ENCODE measurements at regions not wholly inside any gene's neighbourhood (a gene's known extent, or its start where the extent isn't known, plus 50 kb on each side); places are given as distances from the start of the nearest gene placed in this dataset.

- DNase-seq (ENCODE audit: low read depth, low spot score), result no peak
These were observed 88.4 kb downstream of the CTTN start for GRCh38 chr11:70486731-70487130.

DNA sequence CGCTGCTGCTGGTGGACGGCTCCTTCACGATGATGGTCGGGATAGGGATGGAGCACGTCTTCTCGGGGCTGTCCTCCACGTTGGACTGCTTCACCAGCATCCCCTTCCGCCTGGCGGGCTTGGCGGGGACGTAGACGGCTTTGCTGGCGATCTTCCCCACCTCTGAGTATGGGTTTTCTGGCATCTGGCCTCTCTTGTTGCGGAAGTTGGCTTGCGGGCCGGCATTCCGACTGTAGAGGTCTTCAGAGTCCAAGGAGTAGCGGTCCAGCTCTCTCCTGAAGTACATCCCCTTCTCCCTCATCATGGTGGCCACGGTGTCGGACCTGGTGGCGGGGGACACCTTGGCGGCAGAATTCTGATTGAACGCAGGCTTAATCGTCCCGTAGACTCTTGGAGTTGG, 88.8 kb downstream of the CTTN start:
- no peak for DNase-seq (ENCODE audit: low read depth, low spot score)

- DNase-seq (ENCODE audit: low read depth, low spot score), result no peak
These were observed 89.4 kb downstream of the CTTN start for GRCh38 chr11:70487756-70488155.

- DNase-seq (ENCODE audit: low read depth, low spot score), result no peak
These were observed 89.9 kb downstream of the CTTN start for GRCh38 chr11:70488171-70488703.

DNA sequence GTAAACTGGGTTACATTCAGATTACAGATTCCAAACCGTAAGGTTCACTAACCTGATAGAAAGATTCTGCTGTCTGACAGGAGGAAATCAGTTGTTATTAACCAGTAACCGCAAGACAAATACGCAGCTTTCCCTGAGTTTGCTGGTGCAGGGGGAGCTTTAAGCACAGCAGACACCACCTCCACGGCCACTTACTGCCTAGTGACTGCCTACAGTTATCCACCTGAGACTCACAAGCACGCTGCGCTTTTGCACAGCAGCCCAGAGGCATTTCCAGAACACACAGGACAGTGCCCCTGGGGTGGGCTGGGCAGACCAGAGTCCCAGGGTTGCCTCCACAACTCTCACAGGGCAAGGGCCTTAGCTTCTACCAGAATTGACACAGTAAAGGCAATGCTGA, 90.9 kb downstream of the CTTN start:
- DNase-seq (ENCODE audit: low read depth, low spot score), result no peak

DNA sequence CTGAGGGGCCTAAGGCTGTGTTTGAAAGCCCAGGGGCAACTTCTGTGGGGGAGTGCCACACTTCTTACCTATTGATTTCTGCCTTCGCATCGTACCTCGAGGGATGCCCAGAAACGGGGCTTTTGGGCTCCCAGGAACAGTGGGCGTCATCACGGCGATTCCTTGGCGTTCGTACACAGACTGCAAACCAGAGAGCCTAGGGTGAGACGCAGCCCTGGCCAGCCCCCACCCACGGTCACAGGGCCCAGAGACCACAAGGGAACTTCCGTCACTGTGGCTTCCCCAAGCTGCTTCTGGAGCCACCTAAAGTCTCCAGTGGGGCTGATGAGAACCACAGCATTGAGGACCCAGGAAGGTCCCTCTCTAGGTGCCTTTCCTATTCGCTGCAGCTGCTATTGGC, 91.9 kb downstream of the CTTN start:
- DNase-seq (ENCODE audit: low read depth, low spot score), result no peak

GRCh38 chr11:70490723-70491558, 92.6 kb downstream of the CTTN start:
- DNase-seq (ENCODE audit: low read depth, low spot score), result no peak

DNA sequence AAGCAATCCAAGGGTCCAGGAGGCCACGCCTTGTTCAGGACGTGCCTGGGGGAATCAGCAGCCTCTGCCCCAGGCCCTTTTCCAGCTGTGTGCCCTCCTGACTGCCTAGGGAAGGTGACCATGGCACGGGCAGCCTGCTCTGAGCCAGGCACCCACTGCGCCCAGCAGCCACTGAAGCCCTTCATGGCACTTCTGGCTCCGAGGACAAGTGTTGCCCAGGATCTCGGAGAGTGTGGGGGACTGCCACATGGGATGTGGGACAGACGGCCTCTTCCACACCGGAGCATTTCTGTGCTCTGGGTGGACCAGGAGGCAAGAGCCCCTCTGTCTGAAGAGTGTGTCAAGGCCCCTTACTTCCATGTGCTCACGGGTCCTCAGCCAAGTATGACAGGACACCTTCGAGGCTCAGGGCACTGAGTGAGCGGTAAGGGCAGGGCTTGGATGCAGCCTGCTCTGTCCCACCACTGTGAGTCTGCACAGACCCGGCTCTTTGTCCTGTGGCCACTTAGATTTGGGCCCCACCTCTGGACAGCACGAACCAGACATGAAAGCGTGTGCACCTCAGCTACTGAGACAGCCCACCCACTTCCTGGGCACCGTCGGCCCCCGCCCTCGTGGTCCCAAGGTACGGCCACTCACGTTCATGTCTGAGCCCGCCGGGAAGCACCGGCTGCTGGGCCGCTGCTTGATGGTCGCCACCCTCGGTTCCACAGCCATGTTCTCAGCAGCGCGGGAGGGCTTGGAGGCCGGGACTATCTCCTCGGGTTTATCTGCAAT, 93.6 kb downstream of the CTTN start:
- DNase-seq (ENCODE audit: low read depth, low spot score), result no peak

DNA sequence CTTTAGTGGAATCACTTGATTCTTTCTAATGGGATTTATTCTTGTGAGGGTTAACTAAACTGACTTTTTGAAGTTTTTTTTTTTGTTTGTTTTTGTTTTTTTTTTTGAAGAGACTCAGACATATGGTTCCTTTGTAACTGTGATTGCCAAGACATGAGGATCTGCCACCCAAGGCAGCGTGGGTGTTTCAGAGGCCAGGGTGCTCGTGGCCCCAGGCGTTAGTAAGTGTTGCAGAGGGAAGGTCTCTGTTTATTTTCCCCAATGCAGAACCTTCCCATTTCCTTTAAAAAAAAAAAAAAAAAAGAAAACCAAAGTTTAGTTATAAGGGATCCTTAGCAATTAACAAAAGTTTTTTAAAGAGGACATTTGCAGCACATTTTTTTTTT, 94.8 kb downstream of the CTTN start:
- no peak for DNase-seq (ENCODE audit: low read depth, low spot score)

GRCh38 chr11:70493891-70494290, 95.6 kb downstream of the CTTN start:
- no peak for DNase-seq (ENCODE audit: low read depth, low spot score)

DNA sequence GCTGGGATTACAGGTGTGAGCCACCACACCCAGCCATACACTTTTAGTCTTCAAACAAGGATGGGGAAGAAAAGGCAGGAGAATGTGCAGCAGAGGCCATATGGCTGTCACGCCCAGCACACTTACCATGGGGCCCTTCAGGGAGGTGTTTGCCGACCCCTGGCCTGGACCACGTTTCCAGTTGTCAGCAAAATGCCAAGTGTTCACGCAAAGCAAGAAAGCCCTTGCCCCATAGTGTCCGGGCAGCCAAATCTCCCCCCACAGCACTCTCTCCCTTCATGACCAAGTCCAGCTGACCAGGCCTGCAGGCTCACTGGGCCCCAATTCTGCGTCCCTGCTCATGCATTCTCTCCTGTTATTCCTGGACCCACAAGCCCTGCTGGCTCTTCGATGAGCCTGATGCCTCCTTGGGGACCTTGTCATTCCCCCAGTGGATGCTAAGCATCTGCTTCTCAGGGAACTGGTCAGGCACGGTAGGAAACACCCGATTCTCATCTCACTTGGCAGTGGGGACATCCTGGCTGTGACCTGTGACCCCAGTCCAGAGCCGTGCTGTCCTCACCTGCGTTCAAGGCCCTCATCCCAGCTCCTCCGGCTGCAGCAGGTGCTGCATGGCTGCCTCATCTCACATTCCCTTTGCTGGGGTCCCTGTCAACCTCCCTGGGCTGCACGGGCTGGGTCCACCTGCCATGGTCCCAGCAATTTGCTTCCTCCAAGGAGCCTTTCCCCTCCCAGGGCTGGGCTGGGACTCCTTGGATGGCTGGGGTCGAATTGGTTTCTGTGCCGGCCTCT, 96.4 kb downstream of the CTTN start:
- DNase-seq (ENCODE audit: low read depth, low spot score), result no peak

DNA sequence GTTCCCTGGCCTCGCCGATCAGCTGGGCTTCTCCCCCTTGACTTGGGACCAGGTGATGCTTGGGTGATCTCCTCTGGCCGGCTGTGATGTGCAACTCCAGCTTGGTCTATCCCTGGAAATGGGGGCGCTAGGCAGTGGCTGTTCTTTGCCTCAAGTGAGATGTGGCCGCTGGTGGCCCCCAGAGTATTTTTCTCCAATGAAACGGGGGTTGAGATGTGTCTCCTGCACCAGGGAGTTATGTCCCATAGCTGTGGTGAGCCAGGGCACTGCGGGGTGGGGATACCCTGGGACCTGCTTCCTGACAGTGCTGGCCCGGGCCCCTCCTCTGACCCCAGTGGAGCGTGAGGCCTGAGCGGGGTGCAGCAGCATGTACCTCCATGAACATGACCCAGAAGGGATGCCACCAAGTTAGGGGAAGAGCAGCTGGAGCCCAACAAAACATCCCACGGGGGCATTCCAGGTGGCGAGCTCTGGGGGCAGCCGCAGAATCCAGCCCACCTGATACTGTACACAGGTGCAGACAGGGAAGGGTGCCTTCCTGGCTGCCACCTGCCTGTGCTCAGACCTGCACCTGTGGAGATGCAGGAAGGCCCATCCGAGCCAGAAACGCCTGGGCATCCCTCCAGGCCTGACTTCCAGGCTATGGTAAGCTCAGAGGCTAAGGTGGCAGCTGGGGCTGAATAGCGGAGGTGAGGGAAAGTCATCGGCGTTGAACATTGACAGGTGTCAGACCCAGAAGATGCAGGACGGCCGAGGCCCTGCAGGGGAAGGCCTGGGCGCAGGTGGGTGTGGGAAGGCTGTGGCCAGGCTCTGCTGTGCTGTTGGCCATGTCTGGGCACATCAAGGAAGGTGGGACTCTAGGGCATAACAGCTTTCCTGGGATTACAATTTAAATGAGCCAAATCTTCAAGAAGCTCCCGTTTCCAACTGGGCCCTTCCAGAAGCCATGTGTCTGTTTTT, 97.3 kb downstream of the CTTN start:
- DNase-seq (ENCODE audit: low read depth, low spot score), result no peak

- no peak for DNase-seq (ENCODE audit: low read depth, low spot score)
These were observed 98.5 kb downstream of the CTTN start for GRCh38 chr11:70496591-70497535.

GRCh38 chr11:70497536-70498075, 99.3 kb downstream of the CTTN start:
- no peak for DNase-seq (ENCODE audit: low read depth, low spot score)

- no peak for DNase-seq (ENCODE audit: low read depth, low spot score)
These were observed 99.8 kb downstream of the CTTN start for GRCh38 chr11:70498171-70498571.

- no peak for DNase-seq (ENCODE audit: low read depth, low spot score)
These were observed 100.9 kb downstream of the CTTN start for GRCh38 chr11:70498976-70499801.

- DNase-seq (ENCODE audit: low read depth, low spot score), result no peak
These were observed 101.9 kb downstream of the CTTN start for GRCh38 chr11:70500076-70500847.
